ENCODE measurements at regions not wholly inside any gene's neighbourhood (a gene's known extent, or its start where the extent isn't known, plus 50 kb on each side); places are given as distances from the start of the nearest gene placed in this dataset.

- H3K27ac ChIP-seq (ENCODE audit: low read length) = no peak overlapping the region
- no peak overlapping the region for H2AFZ ChIP-seq (ENCODE audit: low read length)
- H4K20me1 ChIP-seq (ENCODE audit: insufficient read depth, low read depth, low read length) = no peaks in the 10 kb centered on the region
- no peaks in the 10 kb centered on the region for H3K9me2 ChIP-seq (replicated peaks; ENCODE audit: insufficient read depth, low read length)
- H3K27me3 ChIP-seq (ENCODE audit: low read length) = 0 out of 2 replicates have a peak, but pooled peaks cover 2% of the 10 kb centered on the region
- no peak overlapping the region for H3K4me2 ChIP-seq (ENCODE audit: low read depth, low read length, poor library complexity, severe bottlenecking)
- no peak overlapping the region for H3K4me3 ChIP-seq (ENCODE audit: low read length)
- H3K4me1 ChIP-seq (ENCODE audit: low read length) = no peaks in the 10 kb centered on the region
- DNase-seq = no peak
- H3K9ac ChIP-seq (ENCODE audit: low read length) = no peak overlapping the region
- H3K79me2 ChIP-seq (ENCODE audit: low read length) = no peaks in the 10 kb centered on the region
- H3K36me3 ChIP-seq (ENCODE audit: insufficient read depth, low read length) = no peaks in the 10 kb centered on the region
- no peaks in the 10 kb centered on the region for H3K9me3 ChIP-seq (ENCODE audit: low read length)
Observed at GRCh38 chr3:25300141-25300540, 127.9 kb upstream of the RARB start.

- Histone ChIP-seq H3K4me2 (ENCODE audit: low read depth, low read length, poor library complexity, severe bottlenecking) (no peak overlapping the region), H3K4me3 (ENCODE audit: low read length) (no peak overlapping the region), H3K9me3 (ENCODE audit: low read length) (no peaks in the 10 kb centered on the region), H3K9ac (ENCODE audit: low read length) (no peak overlapping the region), H3K27me3 (ENCODE audit: low read length) (0 out of 2 replicates have a peak, but pooled peaks cover 2% of the 10 kb centered on the region), H3K79me2 (ENCODE audit: low read length) (no peaks in the 10 kb centered on the region), H3K27ac (ENCODE audit: low read length) (no peak overlapping the region), H3K4me1 (ENCODE audit: low read length) (no peaks in the 10 kb centered on the region), H3K36me3 (ENCODE audit: insufficient read depth, low read length) (no peaks in the 10 kb centered on the region), H3K9me2 (replicated peaks; ENCODE audit: insufficient read depth, low read length) (no peaks in the 10 kb centered on the region), H2AFZ (ENCODE audit: low read length) (no peak overlapping the region), H4K20me1 (ENCODE audit: insufficient read depth, low read depth, low read length) (no peaks in the 10 kb centered on the region)
- DNase-seq = no peak
Observed at GRCh38 chr3:25304916-25305315, 123.1 kb upstream of the RARB start.

GRCh38 chr3:25306066-25306465 lies 122.0 kb upstream of the RARB start:
- no peaks in the 10 kb centered on the region for H3K9me3 ChIP-seq (ENCODE audit: low read length)
- H2AFZ ChIP-seq (ENCODE audit: low read length) = no peak overlapping the region
- no peak overlapping the region for H3K4me2 ChIP-seq (ENCODE audit: low read depth, low read length, poor library complexity, severe bottlenecking)
- H3K27me3 ChIP-seq (ENCODE audit: low read length) = no peaks in the 10 kb centered on the region
- H3K36me3 ChIP-seq (ENCODE audit: insufficient read depth, low read length) = no peaks in the 10 kb centered on the region
- no peak overlapping the region for H3K4me3 ChIP-seq (ENCODE audit: low read length)
- H3K4me1 ChIP-seq (ENCODE audit: low read length) = no peaks in the 10 kb centered on the region
- no peaks in the 10 kb centered on the region for H3K9me2 ChIP-seq (replicated peaks; ENCODE audit: insufficient read depth, low read length)
- H3K9ac ChIP-seq (ENCODE audit: low read length) = no peak overlapping the region
- H3K79me2 ChIP-seq (ENCODE audit: low read length) = no peaks in the 10 kb centered on the region
- H3K27ac ChIP-seq (ENCODE audit: low read length) = no peak overlapping the region
- H4K20me1 ChIP-seq (ENCODE audit: insufficient read depth, low read depth, low read length) = no peaks in the 10 kb centered on the region
- DNase-seq = no peak

- Histone ChIP-seq H3K4me3 (ENCODE audit: low read length) (no peak overlapping the region), H3K9me2 (replicated peaks; ENCODE audit: insufficient read depth, low read length) (no peaks in the 10 kb centered on the region), H4K20me1 (ENCODE audit: insufficient read depth, low read depth, low read length) (no peaks in the 10 kb centered on the region), H3K79me2 (ENCODE audit: low read length) (no peaks in the 10 kb centered on the region), H3K36me3 (ENCODE audit: insufficient read depth, low read length) (no peaks in the 10 kb centered on the region), H3K27me3 (ENCODE audit: low read length) (no peaks in the 10 kb centered on the region), H3K9me3 (ENCODE audit: low read length) (no peaks in the 10 kb centered on the region), H3K4me2 (ENCODE audit: low read depth, low read length, poor library complexity, severe bottlenecking) (no peak overlapping the region), H3K9ac (ENCODE audit: low read length) (no peak overlapping the region), H2AFZ (ENCODE audit: low read length) (no peak overlapping the region), H3K4me1 (ENCODE audit: low read length) (no peaks in the 10 kb centered on the region), H3K27ac (ENCODE audit: low read length) (no peak overlapping the region)
- no peak for DNase-seq
Observed at GRCh38 chr3:25306705-25307104, 121.4 kb upstream of the RARB start.

- Histone ChIP-seq H3K79me2 (ENCODE audit: low read length) (no peaks in the 10 kb centered on the region), H2AFZ (ENCODE audit: low read length) (no peak overlapping the region), H3K36me3 (ENCODE audit: insufficient read depth, low read length) (no peaks in the 10 kb centered on the region)
Observed at GRCh38 chr3:25313286-25313685, 114.8 kb upstream of the RARB start.

GRCh38 chr3:25324954-25325655 lies 103.0 kb upstream of the RARB start:
- Histone ChIP-seq H3K27me3 (ENCODE audit: low read length) (no peaks in the 10 kb centered on the region), H3K4me3 (ENCODE audit: low read length) (no peak overlapping the region), H3K9me2 (replicated peaks; ENCODE audit: insufficient read depth, low read length) (no peaks in the 10 kb centered on the region), H3K4me1 (ENCODE audit: low read length) (no peaks in the 10 kb centered on the region), H3K27ac (ENCODE audit: low read length) (no peak overlapping the region), H3K36me3 (ENCODE audit: insufficient read depth, low read length) (no peaks in the 10 kb centered on the region), H3K9ac (ENCODE audit: low read length) (no peak overlapping the region), H3K9me3 (ENCODE audit: low read length) (no peaks in the 10 kb centered on the region), H2AFZ (ENCODE audit: low read length) (no peak overlapping the region), H3K4me2 (ENCODE audit: low read depth, low read length, poor library complexity, severe bottlenecking) (no peak overlapping the region), H4K20me1 (ENCODE audit: insufficient read depth, low read depth, low read length) (no peaks in the 10 kb centered on the region), H3K79me2 (ENCODE audit: low read length) (no peaks in the 10 kb centered on the region)
- no peak for DNase-seq

More at GRCh38 chr3:25313286-25313685, 114.8 kb upstream of the RARB start:
- Histone ChIP-seq H3K4me3 (ENCODE audit: low read length) (no peak overlapping the region), H3K9ac (ENCODE audit: low read length) (no peak overlapping the region), H3K27me3 (ENCODE audit: low read length) (no peaks in the 10 kb centered on the region), H3K27ac (ENCODE audit: low read length) (no peak overlapping the region), H3K4me1 (ENCODE audit: low read length) (no peaks in the 10 kb centered on the region), H4K20me1 (ENCODE audit: insufficient read depth, low read depth, low read length) (no peaks in the 10 kb centered on the region), H3K4me2 (ENCODE audit: low read depth, low read length, poor library complexity, severe bottlenecking) (no peak overlapping the region), H3K9me2 (replicated peaks; ENCODE audit: insufficient read depth, low read length) (no peaks in the 10 kb centered on the region), H3K9me3 (ENCODE audit: low read length) (no peaks in the 10 kb centered on the region)
- DNase-seq = no peak

- no peaks in the 10 kb centered on the region for H3K4me1 ChIP-seq (ENCODE audit: low read length)
- no peaks in the 10 kb centered on the region for H3K27me3 ChIP-seq (ENCODE audit: low read length)
- no peak overlapping the region for H3K4me3 ChIP-seq (ENCODE audit: low read length)
- H3K9me3 ChIP-seq (ENCODE audit: low read length) = no peaks in the 10 kb centered on the region
- H3K27ac ChIP-seq (ENCODE audit: low read length) = no peak overlapping the region
- no peaks in the 10 kb centered on the region for H4K20me1 ChIP-seq (ENCODE audit: insufficient read depth, low read depth, low read length)
- H3K79me2 ChIP-seq (ENCODE audit: low read length) = no peaks in the 10 kb centered on the region
- no peak overlapping the region for H3K9ac ChIP-seq (ENCODE audit: low read length)
- no peak overlapping the region for H2AFZ ChIP-seq (ENCODE audit: low read length)
- H3K9me2 ChIP-seq (replicated peaks; ENCODE audit: insufficient read depth, low read length) = no peaks in the 10 kb centered on the region
- H3K4me2 ChIP-seq (ENCODE audit: low read depth, low read length, poor library complexity, severe bottlenecking) = no peak overlapping the region
- no peak for DNase-seq
- no peaks in the 10 kb centered on the region for H3K36me3 ChIP-seq (ENCODE audit: insufficient read depth, low read length)
Observed at GRCh38 chr3:25335356-25335755, 92.7 kb upstream of the RARB start.

GRCh38 chr3:25338158-25338725 lies 89.8 kb upstream of the RARB start:
- H3K9me2 ChIP-seq (replicated peaks; ENCODE audit: insufficient read depth, low read length) = no peaks in the 10 kb centered on the region
- H2AFZ ChIP-seq (ENCODE audit: low read length) = no peak overlapping the region
- no peaks in the 10 kb centered on the region for H4K20me1 ChIP-seq (ENCODE audit: insufficient read depth, low read depth, low read length)
- no peak overlapping the region for H3K27ac ChIP-seq (ENCODE audit: low read length)
- no peak overlapping the region for H3K4me2 ChIP-seq (ENCODE audit: low read depth, low read length, poor library complexity, severe bottlenecking)
- H3K36me3 ChIP-seq (ENCODE audit: insufficient read depth, low read length) = no peaks in the 10 kb centered on the region
- no peaks in the 10 kb centered on the region for H3K4me1 ChIP-seq (ENCODE audit: low read length)
- no peaks in the 10 kb centered on the region for H3K79me2 ChIP-seq (ENCODE audit: low read length)
- H3K4me3 ChIP-seq (ENCODE audit: low read length) = no peak overlapping the region
- H3K27me3 ChIP-seq (ENCODE audit: low read length) = no peaks in the 10 kb centered on the region
- H3K9me3 ChIP-seq (ENCODE audit: low read length) = no peaks in the 10 kb centered on the region
- DNase-seq = no peak
- H3K9ac ChIP-seq (ENCODE audit: low read length) = no peak overlapping the region
